HG03108 (cell line): ENCODE measurements at regions not wholly inside any gene's neighbourhood (a gene's known extent, or its start where the extent isn't known, plus 50 kb on each side); places are given as distances from the start of the nearest gene placed in this dataset.

ENCODE experiments used
- ATAC-seq: cut with Tn5 transposase; IDR thresholded peaks from one replicate; pipeline ENCODE4 v1.9.1; 2021; ENCODE audit warnings: moderate library complexity; ENCODE audit not compliant: unreplicated experiment

DNA sequence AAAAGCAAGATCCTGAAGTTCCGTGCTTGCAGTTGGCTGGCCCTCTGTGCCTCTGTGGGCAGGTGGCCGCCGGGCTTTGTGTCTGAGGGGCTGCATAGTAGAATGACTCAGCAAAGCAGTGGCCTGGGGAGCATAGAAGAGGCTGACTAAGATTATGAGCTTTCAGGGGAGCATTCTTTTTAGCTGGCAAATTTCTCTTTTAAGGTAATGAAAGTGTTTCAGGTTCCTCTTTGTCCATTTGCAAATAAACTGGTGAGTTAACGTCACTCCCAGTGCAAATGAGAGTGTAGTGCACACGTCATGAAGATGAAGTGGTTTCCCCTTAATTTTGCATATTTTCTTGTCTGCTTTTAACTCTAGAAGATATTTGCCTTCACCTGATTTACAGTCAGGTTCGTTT, 98.6 kb downstream of the BCL2L11 start:
- peak; percentile 79 for ATAC-seq

DNA sequence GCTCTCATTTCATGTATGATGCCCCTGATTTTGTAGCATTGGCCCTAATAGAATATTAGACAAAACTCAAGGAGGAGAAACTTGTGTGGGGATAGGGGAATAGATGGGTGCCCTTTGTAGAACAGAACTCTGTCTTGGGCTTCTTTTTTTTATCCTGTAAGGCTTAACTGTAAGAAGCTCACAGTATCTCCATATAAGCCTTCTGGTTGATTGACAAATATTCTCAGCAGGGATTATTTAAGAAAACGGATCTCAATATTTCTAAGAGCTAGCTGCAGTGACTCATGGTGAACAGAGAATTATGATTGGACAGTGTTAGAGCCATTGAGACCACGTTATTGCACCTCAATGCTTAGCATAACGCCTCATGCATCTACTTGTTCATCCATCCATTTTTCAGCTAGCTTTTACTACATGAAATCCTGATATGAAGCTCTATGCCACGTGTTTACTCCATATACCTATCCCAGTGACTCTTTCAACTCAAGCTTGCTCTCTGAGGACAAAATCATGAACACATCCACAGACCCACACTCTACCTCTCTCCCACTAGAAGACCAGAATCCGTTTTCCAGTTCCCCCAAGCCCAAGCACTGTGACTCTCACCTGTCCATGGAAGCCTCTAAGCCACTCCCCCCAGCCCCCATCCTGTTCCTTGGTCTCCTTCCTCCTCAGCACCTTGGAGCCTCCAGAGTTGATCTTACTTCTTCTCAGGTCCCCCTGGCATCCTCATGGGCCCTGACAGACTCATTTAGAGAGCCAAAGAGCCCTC, 99.2 kb downstream of the BCL2L11 start:
- ATAC-seq = no peak

DNA sequence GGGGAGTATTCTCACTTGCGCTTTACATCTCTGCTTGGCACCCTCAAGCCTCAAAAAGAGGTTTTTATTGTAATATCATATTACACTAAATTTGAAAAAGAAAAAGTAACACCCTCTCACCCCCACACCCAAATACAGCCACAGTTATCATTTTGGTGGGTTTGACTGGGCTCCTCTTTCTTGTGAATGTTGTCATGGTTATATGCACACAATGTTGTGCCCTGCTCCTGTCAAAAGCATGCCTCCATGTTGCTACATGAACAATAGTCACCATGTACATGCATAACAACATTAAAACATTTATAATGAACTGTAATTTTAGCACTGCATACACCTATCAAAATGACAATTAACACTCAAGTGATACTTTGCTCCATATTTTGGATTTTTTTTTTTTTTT, 100.2 kb downstream of the BCL2L11 start:
- ATAC-seq = no peak

DNA sequence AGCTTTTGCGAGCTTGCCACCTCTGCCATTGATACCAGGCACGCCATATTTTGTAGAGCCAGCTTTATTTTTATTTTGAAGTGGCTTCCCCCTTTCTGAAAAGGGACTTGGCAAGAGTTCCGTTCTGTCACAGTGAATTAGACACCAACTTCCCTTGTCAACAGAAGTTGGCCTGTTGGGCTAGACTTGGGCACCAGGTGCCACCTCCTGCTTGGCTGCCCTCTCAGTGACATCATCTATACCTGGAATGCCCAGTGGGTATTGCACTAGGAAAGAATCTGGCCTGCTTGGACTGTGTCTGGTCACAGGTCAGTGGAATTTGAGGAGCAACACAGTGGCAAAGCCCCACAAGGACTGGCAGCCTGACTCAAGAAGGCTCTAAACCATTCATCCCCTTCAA, 101.0 kb downstream of the BCL2L11 start:
- no peak for ATAC-seq

DNA sequence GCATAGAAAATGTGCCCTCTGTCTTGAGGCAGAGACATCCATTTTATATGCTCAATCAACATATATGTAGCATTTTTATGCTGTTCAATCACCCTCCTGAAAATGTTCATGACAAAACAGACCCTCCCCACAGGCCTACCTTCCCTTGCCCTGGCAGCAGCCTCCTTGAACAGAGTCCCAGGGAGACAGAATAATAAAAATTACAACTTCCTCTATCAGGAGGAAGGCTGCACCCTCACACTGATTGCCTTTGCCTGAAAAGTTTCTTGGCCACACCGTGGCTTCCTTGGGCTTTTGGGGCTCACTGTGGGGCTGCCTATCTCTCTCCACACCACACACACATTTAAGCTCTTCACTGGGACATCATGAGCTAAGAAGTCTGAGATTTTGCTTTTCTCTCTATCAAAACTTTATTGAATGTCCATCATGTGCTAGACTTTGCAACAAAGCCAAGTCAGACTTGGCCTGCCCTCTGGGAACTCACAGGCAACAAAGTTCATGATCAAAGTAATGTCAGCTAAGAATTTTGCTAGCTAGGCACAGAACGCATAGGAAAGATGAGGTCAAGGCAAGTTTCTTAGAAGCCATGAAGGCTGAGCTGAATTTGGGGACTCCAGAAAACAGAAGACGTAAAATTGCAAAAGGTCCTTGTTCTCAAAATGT, 101.6 kb downstream of the BCL2L11 start:
- ATAC-seq = no peak

DNA sequence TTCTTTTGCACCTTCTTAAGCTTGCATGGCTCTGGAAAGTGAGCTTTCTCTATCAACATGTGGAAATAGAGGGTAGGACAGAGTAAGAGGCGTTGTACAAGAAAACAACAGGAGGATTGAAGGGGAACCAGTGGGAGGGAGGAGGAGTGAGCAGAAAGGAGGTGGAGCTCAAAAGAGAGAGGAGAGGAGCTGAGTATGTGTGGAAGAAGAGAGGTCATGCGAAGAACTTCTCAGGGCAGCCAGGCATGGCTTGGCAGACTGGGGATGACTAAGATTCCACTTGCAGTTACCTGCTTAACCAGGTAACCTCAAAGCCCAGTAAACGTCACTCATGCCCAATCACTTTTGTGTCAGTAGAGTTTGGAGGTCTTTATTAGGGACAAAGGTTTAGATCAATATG, 105.1 kb downstream of the BCL2L11 start:
- no peak for ATAC-seq

DNA sequence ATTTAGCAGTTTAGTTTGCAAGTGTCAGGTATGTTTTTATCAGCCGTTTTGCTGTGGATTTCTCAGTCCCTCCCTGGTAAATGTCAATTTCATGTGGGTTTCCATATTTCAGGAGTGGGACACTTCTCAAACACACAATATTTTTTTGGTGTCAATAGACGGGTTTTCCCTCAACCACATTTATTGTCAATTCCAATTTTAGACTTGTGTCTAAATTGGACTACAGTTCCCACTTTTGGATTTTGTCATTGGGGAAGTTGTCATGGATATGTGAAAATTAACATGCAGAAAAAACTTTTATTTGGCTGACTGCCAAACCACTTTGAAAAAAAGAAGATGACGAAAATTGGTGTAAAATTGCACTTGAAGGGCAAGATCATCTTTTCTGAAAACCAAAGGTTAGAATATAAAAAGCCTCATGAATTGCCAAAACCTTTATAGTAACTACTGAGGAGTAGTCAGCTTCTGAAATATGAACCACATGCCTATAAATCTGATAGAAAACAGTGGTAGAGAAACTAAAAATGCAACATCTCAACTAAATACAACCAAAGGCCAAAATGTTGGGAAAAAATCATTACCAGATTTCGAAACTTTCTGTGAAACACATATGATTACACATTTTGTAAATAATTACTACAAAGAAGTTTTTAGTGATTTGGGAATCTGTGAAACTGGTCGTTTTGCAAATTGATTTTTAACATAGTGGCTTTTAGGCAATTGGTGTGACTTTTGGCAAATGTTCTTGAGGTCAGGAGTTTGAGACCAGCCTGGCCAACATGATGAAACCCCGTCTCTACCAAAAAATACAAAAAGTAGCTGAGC, 106.4 kb downstream of the BCL2L11 start:
- ATAC-seq = no peak

DNA sequence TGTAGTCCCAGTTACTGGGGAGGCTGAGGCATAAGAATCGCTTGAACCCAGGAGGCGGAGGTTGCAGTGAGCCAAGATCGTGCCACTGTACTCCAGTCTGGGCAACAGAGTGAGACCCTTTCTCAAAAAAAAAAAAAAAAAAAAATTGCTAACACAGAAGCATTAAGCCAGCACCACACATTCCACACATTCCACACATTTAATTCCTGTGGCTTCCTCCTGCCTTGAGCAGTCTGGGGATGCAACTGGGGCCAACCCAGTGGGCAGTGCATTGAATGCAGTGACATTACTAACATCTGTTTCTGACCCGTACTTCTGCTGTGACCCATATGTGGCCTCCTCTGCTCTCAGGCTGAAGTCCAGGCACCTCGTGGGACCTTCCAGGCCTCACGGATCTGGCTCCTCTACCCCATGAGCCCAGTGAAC, 107.0 kb downstream of the BCL2L11 start:
- ATAC-seq = no peak

DNA sequence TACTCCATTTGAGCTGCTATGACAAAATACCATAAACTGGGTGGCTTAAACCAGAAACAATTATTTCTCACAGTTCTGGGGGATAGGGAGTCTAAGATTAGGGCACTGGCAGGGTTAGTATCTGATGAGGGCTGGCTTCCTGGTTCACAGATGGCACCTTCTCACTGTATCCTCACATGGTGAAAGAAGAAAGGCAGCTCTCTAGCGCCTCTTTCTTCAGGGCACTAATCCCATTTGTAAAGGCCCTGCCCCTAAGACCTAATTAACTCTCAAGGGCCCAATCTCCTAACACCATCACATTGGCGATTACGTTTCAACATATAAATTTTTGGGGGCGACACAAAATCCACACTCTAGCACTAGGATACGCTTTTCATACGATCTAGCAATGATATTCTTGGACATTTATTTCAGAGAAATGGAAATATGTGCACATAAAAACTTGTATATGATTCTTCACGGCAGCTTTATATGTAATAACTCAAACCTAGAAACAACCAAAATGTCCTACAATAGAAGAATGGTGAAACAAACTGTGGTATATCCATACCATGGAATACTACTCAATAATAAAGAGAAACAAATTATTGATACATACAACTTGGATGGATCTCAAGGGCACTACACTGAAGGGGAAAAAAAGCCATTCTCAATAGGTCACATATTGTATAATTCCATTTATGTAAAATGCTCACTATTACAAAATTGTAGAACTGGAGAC, 111.0 kb downstream of the BCL2L11 start:
- ATAC-seq = no peak

DNA sequence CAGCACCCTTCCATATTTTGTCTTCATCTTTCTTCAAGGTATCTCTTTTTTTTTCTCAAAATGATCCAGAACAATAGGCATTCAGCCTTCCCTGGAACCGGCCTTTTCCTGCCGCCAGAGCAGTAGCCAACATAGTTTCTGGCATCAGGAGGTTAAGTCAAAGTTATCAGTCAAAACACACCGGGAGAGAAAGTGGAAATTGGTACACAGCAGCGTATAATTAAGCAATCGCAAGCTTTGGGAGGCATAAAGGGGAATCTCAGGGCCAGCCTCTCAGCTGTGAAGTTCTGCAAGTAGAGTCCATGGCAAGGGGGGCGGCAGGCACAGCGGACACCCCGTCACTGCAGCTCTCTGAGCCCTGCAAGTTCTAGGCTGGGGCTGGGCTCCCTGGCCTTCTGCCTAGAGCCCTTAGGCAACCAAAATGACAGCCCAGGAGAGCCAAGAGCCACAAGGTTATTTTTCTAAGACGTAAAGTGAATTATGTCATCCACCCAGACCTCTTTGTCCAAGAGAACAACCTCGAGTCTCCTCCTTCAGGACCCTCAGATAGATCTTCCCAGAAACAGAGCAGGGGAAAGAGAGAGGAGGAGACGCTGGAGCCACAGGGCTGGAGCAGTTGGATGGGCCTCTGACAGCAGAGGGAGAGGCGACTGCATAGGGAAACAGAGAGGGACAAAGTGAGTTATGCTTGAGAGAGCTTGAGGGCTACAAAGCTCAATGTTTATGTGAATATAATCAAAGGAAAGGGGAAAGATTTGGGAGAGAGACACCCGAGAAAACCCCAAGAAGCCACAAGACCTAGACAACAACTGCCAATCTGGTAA, 114.7 kb downstream of the BCL2L11 start:
- no peak for ATAC-seq

DNA sequence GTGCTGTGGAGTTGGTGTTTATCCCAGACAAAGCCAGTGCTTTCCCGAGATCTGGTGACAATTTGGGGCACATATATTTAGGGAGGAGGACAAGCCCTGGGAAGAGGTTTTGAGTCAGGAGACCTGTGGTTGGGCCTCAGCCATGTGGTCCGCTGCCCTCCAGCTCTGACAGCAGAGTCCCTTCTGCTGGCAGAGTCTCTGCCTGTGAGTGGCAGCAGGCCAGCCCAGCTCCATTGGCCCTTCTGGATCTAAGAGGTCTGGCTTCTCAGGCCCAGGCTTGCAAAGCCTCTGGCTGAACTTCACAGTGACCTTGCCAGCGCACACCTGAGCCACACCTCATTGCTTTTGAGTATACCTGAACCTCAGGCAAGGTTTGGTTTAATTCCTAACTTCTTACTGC, 115.3 kb downstream of the BCL2L11 start:
- no peak for ATAC-seq

DNA sequence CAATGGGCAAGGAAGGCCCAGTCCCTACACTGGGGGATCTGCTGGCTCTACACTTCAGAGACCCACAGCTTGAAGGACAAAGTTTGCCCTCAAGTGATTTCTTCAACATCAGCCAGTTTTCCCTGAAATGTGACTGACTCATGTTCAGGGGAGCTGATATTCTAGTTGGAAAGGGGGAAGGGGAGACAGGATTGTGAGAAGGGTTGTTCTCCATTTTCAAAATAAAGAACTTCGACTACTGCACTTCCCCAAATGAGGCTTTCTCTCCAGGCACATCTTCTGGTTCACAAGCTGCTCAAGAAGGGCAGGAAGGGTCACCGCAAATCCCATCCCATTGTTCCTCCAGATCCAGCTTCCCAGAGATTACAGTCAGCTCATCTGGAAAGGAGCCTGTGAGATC, 117.6 kb downstream of the BCL2L11 start:
- ATAC-seq = no peak

DNA sequence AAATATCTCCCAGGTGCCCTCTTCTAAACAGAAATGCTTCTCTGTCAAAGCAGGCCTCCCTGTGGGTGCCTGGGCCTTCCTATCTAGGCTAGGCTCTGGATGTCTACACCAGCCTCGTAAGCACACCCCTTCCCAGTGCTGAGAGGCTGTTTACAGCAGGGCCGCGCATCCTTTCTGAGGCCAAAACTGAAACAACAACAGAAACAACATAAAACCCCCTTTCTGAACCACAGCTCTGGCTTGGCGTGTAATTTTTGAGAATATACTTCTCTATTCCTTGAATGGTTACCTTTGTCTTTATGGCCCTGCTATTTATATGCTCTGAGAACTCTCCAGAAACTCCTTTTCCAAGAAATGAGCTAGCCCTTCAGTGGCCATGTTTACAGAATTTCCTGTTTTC, 118.4 kb downstream of the BCL2L11 start:
- ATAC-seq = peak; percentile 96

DNA sequence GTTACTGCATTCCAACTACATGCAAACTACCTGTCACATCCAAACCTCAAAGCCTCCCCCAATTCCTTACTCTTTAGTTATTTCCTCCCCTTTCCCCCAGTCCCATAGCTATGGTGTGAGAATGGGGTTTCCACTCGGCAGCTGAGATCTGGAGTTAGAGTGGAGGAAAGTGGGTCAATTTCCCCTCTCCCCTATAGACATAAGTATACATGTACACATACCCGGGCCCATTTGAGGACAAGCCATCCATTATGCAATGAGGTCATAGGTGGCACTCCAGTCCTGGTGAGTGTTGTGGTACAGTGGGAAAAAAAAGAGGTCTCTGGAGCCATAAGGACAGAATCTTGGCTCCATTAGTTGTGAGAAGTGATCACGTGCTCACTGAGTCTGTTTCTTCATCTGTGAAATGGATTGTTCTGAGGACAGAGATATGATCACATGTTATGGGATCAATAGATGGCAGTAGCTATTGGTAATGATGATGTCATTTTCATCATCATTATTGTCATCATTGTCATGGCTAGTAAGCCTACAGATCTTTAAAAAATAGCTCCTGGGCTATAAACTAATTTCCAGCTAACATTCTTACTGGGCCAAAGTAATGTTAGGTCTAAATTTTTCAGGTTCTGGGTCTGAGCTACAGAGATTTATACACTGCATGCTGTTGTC, 119.0 kb downstream of the BCL2L11 start:
- ATAC-seq = no peak

DNA sequence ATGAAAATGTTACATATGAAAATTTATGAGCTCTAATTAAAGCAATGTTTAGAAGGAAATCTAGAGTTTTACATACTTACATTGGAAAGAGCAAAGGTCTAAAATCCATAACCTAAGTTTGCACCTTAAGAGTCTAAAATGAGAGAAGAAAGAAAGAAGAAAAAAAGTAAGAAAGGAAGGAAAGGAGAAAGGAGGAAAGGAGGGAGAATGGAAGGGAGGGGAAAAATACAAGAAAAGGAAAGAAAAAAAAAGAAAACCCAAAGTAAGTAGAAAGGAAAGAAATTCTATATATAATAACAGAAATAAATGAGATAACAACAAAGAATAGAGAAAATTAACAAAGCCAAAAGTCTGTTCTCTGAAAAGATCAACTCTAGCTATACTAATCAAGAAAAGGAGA, 122.6 kb downstream of the BCL2L11 start:
- no peak for ATAC-seq

DNA sequence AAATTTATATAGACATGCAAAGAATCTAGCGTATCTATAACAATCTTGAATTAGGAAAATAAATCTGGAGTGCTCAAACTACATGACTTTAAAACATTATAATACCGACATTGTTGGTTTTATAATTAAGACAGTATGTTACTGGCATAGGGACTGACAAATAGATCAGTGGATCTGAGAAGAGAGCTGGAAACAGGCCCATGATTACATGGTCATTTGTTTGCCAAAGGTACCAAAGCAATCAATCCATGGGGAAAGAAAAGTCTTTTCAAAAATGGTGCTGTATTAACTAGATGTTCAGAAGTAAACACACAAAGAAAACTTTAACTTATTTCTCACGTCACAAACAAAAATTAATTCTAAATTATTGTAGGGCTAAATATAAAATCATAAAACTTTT, 124.2 kb downstream of the BCL2L11 start:
- no peak for ATAC-seq

DNA sequence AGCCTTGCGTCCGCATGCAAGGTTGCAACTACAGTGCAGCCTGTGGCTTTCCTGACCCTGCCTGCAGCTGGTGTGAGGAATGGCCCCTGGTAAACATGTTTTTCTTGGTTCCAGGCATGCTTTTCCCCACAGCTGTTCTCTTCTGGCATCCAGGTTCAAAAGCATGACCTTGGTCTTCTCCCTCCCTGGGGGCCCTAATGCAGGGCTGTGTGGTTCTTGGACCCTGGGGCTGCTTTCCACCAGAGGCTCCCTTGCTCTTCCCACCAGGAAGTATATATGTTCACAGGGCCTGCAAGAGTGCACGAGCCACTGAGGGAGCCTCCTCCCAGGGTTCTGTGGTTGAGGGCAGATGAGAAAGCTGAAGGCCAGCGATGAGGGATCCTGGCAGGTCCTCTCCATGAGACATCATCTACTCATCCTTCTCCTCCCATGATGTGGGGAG, 125.9 kb downstream of the BCL2L11 start:
- ATAC-seq = no peak

DNA sequence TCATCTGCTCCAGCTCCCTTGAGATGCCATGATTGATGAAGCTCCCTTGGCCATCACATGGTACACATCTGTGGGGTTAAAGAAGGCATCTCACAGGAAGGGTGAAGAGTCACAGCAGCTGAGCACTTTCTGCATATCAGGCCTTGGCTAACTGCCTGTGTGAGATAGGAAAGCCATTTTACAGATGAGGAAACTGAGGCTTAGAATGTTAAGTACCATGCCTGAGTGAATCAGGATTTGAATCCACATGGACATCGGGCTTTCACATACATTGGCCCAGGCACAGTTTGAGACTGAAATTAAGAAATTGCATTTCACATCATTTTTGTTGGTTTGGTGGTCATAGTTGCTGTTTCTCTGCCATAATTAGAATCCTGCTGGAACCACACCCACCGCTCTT, 126.8 kb downstream of the BCL2L11 start:
- ATAC-seq = no peak

DNA sequence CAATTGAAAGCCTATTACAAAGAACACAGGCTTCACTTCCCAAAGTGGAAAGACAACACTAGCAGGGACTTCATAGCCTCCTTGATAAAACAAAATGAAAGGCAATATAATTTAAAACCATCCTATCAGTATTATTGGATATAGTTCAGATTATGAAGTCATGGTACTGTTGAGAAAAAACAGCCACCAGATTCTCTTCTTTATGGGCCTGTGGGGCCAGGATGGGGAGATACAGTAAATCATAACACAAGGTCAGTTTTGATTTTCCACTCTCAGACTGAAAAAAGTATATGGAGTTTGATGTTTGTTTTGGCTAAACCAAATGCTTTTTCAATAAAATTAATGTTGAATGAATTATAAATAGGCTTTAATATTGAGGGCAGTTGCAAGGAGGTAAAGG, 129.1 kb downstream of the BCL2L11 start:
- ATAC-seq = no peak
